PC-9 (cell line): ENCODE measurements at regions not wholly inside any gene's neighbourhood (a gene's known extent, or its start where the extent isn't known, plus 50 kb on each side); places are given as distances from the start of the nearest gene placed in this dataset.

Experiments
- BruUV-seq: library from RNA; stranded (reverse); fragments of 400-500 nt; replicated peaks from 2 replicates; lab custom pipeline; 2021; lab: Mats Ljungman, UMichigan
- CTCF ChIA-PET: fragments of 300-600 bp; sonication (Branson Sonifier 250); formaldehyde crosslinking; loops from one replicate; lab custom pipeline; 2022; ENCODE audit warnings: antibody characterized with exemption; lab: Charles Lee
- POLR2A ChIA-PET: fragments of 300-600 bp; sonication (Branson Sonifier 250); formaldehyde crosslinking; loops from one replicate; lab custom pipeline; 2022; ENCODE audit warnings: antibody characterized with exemption; ENCODE audit not compliant: unreplicated experiment; lab: Charles Lee
- DNase-seq, 2 experiments: peaks; one replicate each; pipeline versions ENCODE4 v3.0.0 to v3.0.0-alpha.2; 2015 to 2022; ENCODE audit warnings: mixed read lengths in 1 of 2
- H2AFZ ChIP-seq: fragments of 200-600 bp; sonication (generic); 2 replicates; pipeline ENCODE4 v1.8.1; 2017; ENCODE audit warnings: antibody characterized with exemption
- H3F3A ChIP-seq: fragments of 200-600 bp; sonication (generic); 2 replicates; pipeline ENCODE4 v1.8.1; 2017; ENCODE audit warnings: antibody characterized with exemption, mild to moderate bottlenecking, low read depth; ENCODE audit not compliant: insufficient read depth
- H3K27ac ChIP-seq: fragments of 200-600 bp; sonication (generic); 2 replicates; pipeline ENCODE4 v1.6.1; 2016; ENCODE audit warnings: mixed run types
- H3K27me3 ChIP-seq: fragments of 200-600 bp; sonication (generic); 2 replicates; pipeline ENCODE4 v1.6.1; 2016; ENCODE audit warnings: low read depth, mixed run types; ENCODE audit not compliant: insufficient read depth
- H3K36me3 ChIP-seq: fragments of 200-600 bp; sonication (generic); 2 replicates; pipeline ENCODE4 v1.6.1; 2016; ENCODE audit warnings: low read depth, mixed run types
- H3K4me1 ChIP-seq: fragments of 200-600 bp; sonication (generic); replicated peaks from 2 replicates; pipeline ENCODE4 v1.6.1; 2016; ENCODE audit warnings: mixed run types; ENCODE audit not compliant: insufficient read depth
- H3K4me2 ChIP-seq: fragments of 200-600 bp; sonication (generic); 2 replicates; pipeline ENCODE4 v1.6.1; 2017; ENCODE audit warnings: mixed run types
- H3K4me3 ChIP-seq: fragments of 200-600 bp; sonication (generic); 2 replicates; pipeline ENCODE4 v1.6.1; 2016; ENCODE audit warnings: mixed run types
- H3K79me2 ChIP-seq: fragments of 200-600 bp; sonication (generic); 2 replicates; pipeline ENCODE4 v1.6.1; 2017; ENCODE audit warnings: low read depth, mixed run types
- H3K9me2 ChIP-seq: fragments of 200-600 bp; sonication (generic); 2 replicates; pipeline ENCODE4 v1.8.1; 2017; ENCODE audit warnings: mild to moderate bottlenecking; ENCODE audit not compliant: insufficient read depth
- H3K9me3 ChIP-seq: fragments of 200-600 bp; sonication (generic); 2 replicates; pipeline ENCODE4 v1.8.1; 2016; ENCODE audit warnings: low read depth; ENCODE audit not compliant: insufficient read depth
- H4K20me1 ChIP-seq: fragments of 200-600 bp; sonication (generic); 2 replicates; pipeline ENCODE4 v1.8.1; 2017; ENCODE audit not compliant: insufficient read depth
- EZH2 ChIP-seq: fragments of 200-600 bp; sonication (generic); IDR thresholded peaks from 2 replicates; pipeline ENCODE4 v1.8.0; 2017; ENCODE audit warnings: antibody characterized with exemption, low read depth
- intact Hi-C: fragments of 100-400 bp; cut with micrococcal nuclease; formaldehyde crosslinking; loops from one replicate; pipeline ENCODE4 v1.10.0; 2022; ENCODE audit not compliant: unreplicated experiment
- TF ChIP-seq, protein P1 (sequence below): fragments of 200-600 bp; sonication (generic); conservative IDR thresholded peaks from 2 replicates; pipeline ENCODE4 v1.6.1; 2017; ENCODE audit warnings: mixed run types, antibody characterized with exemption, mild to moderate bottlenecking, moderate library complexity

DNA sequence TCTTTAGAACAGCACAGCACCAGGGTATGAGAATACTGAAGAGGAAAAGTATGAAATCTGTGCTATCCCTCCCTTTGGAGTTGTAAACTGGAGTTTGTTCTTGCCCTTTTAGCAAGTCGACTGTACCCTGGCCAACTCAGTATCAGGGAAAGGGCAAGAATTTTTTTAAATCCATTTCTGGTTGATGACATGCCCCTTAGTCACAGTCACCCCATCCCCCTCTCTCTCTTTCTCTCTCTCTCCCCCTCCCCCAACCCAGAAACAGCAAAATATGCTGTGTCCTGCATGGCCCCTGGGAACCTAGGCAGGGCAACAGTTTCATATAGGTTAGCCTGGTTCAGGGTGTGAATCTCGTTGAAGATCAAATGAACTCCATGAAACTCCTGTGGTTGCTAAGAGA is 177.7 kb upstream of the ADO start:
- ChIA-PET CTCF (no interaction called here), POLR2A (no interaction called here)
- DNase-seq: no peak
- Histone ChIP-seq H3K4me2 (no peak overlapping the region), H3K9me3 (no peaks in the 10 kb centered on the region), H3K36me3 (no peaks in the 10 kb centered on the region), H3F3A (no peaks in the 10 kb centered on the region), H2AFZ (no peak overlapping the region), H3K79me2 (no peaks in the 10 kb centered on the region), H3K4me3 (no peak overlapping the region), H3K4me1 (no peaks in the 10 kb centered on the region), H3K27ac (no peak overlapping the region), H4K20me1 (no peaks in the 10 kb centered on the region), H3K9me2 (no peaks in the 10 kb centered on the region), H3K27me3 (no peaks in the 10 kb centered on the region)
- intact Hi-C loops: no loop called here
- no peak for TF ChIP-seq EZH2
- TF ChIP-seq, protein P1, sequence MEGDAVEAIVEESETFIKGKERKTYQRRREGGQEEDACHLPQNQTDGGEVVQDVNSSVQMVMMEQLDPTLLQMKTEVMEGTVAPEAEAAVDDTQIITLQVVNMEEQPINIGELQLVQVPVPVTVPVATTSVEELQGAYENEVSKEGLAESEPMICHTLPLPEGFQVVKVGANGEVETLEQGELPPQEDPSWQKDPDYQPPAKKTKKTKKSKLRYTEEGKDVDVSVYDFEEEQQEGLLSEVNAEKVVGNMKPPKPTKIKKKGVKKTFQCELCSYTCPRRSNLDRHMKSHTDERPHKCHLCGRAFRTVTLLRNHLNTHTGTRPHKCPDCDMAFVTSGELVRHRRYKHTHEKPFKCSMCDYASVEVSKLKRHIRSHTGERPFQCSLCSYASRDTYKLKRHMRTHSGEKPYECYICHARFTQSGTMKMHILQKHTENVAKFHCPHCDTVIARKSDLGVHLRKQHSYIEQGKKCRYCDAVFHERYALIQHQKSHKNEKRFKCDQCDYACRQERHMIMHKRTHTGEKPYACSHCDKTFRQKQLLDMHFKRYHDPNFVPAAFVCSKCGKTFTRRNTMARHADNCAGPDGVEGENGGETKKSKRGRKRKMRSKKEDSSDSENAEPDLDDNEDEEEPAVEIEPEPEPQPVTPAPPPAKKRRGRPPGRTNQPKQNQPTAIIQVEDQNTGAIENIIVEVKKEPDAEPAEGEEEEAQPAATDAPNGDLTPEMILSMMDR: no peak
- BruUV-seq: no TSS peak

DNA sequence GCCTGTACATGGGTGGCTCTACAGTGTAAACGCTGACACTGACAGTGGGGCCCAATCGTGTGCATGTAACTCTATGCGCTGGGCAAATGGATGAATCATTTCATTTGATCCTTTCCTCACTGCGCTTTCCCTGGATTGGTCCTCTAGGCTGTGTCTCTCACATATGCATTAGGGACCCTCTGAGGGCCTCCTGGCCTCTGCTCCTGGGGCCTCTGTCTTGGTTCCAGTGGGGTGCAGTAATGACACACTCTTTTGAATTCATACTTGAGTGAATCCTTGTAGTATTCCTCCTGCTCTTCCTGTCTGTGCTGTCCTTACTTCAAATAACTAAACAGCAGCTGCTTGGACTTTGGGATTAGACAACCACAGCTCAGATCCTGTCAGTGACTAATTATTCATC is 176.5 kb upstream of the ADO start:
- Histone ChIP-seq H3K27ac (no peak overlapping the region), H3F3A (no peaks in the 10 kb centered on the region), H2AFZ (no peak overlapping the region), H3K9me3 (no peaks in the 10 kb centered on the region), H3K36me3 (no peaks in the 10 kb centered on the region), H3K27me3 (no peaks in the 10 kb centered on the region), H3K79me2 (no peaks in the 10 kb centered on the region), H4K20me1 (no peaks in the 10 kb centered on the region), H3K4me2 (no peak overlapping the region), H3K9me2 (no peaks in the 10 kb centered on the region), H3K4me1 (no peaks in the 10 kb centered on the region), H3K4me3 (no peak overlapping the region)
- CTCF ChIA-PET: no interaction called here
- no peak for TF ChIP-seq EZH2
- TF ChIP-seq, protein P1: no peak
- DNase-seq: no peak
- intact Hi-C loops: no loop called here
- POLR2A ChIA-PET: no interaction called here
- BruUV-seq: no TSS peak

DNA sequence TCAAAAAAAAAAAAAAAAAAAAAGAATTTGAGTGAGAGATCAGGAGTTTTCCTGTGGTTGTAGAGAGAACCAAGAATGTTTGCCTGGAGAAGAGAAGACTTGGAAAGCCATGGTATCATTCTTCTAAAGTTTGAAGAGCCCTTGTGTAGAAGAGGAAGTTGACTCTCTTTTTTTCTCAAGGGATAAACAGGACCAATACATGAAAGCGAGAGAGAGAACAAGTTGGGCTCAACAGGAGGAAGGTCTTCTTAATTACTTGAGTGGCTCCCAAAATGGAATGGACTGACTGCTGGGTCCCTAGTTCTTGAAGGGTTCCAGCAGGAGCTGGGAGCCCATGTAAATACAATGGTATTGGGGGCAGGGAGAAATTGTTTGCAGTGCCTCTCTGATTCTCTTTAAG is 173.3 kb upstream of the ADO start:
- H3F3A ChIP-seq: no peaks in the 10 kb centered on the region
- intact Hi-C loops: no loop called here
- no peak overlapping the region for H2AFZ ChIP-seq
- ChIA-PET POLR2A (no interaction called here), CTCF (no interaction called here)
- no peak for DNase-seq
- no peak overlapping the region for H3K4me3 ChIP-seq
- no peaks in the 10 kb centered on the region for H3K4me1 ChIP-seq
- no peaks in the 10 kb centered on the region for H3K9me2 ChIP-seq
- H3K9me3 ChIP-seq: no peaks in the 10 kb centered on the region
- no peaks in the 10 kb centered on the region for H3K27me3 ChIP-seq
- no peak overlapping the region for H3K4me2 ChIP-seq
- H3K36me3 ChIP-seq: no peaks in the 10 kb centered on the region
- H4K20me1 ChIP-seq: no peaks in the 10 kb centered on the region
- H3K79me2 ChIP-seq: no peaks in the 10 kb centered on the region
- no TSS peak for BruUV-seq
- H3K27ac ChIP-seq: no peak overlapping the region
- TF ChIP-seq EZH2: no peak
- TF ChIP-seq, protein P1: no peak
